ENCODE measurements at regions not wholly inside any gene's neighbourhood (a gene's known extent, or its start where the extent isn't known, plus 50 kb on each side); places are given as distances from the start of the nearest gene placed in this dataset.

GRCh38 chr18:47679864-47680263 lies 250.6 kb downstream of the SMAD2 start:
- Histone ChIP-seq H3K4me1 (ENCODE audit: control insufficient read depth, low read length) (no peaks in the 10 kb centered on the region), H3K27me3 (ENCODE audit: control insufficient read depth, low read length) (no peaks in the 10 kb centered on the region), H3K27ac (ENCODE audit: low read depth, low read length) (no peak overlapping the region), H3K36me3 (ENCODE audit: control insufficient read depth, low read length) (no peaks in the 10 kb centered on the region), H3K4me3 (ENCODE audit: low read length) (no peak overlapping the region), H3F3A (ENCODE audit: control insufficient read depth, insufficient read depth) (no peaks in the 10 kb centered on the region), H3K79me2 (ENCODE audit: control insufficient read depth, low read length) (no peaks in the 10 kb centered on the region), H4K20me1 (ENCODE audit: control insufficient read depth, insufficient read depth, low read depth, low read length) (no peaks in the 10 kb centered on the region), H3K4me2 (ENCODE audit: low read length) (no peak overlapping the region), H3K9me3 (ENCODE audit: control insufficient read depth, insufficient read depth, low read length) (no peaks in the 10 kb centered on the region), H3K9me2 (replicated peaks; ENCODE audit: control insufficient read depth, low read length) (no peaks in the 10 kb centered on the region)
- TF ChIP-seq CTCF (IDR thresholded peaks at IDR 0.05; ENCODE audit: low read depth, low read length, poor library complexity, severe bottlenecking) (no peak), EZH2phosphoT487 (IDR thresholded peaks at IDR 0.05; ENCODE audit: borderline replicate concordance, low read length) (no peak)

- H3K4me3 ChIP-seq (ENCODE audit: low read length) = no peak overlapping the region
- H3K9me3 ChIP-seq (ENCODE audit: control insufficient read depth, insufficient read depth, low read length) = no peaks in the 10 kb centered on the region
- H3K79me2 ChIP-seq (ENCODE audit: control insufficient read depth, low read length) = no peaks in the 10 kb centered on the region
- no peaks in the 10 kb centered on the region for H3K36me3 ChIP-seq (ENCODE audit: control insufficient read depth, low read length)
- H3K27ac ChIP-seq (ENCODE audit: low read depth, low read length) = no peak overlapping the region
- no peaks in the 10 kb centered on the region for H4K20me1 ChIP-seq (ENCODE audit: control insufficient read depth, insufficient read depth, low read depth, low read length)
- no peak overlapping the region for H3K4me2 ChIP-seq (ENCODE audit: low read length)
- TF ChIP-seq EZH2phosphoT487 (IDR thresholded peaks at IDR 0.05; ENCODE audit: borderline replicate concordance, low read length) = no peak
- no peak for TF ChIP-seq CTCF (IDR thresholded peaks at IDR 0.05; ENCODE audit: low read depth, low read length, poor library complexity, severe bottlenecking)
- no peaks in the 10 kb centered on the region for H3F3A ChIP-seq (ENCODE audit: control insufficient read depth, insufficient read depth)
- H3K27me3 ChIP-seq (ENCODE audit: control insufficient read depth, low read length) = no peaks in the 10 kb centered on the region
- no peaks in the 10 kb centered on the region for H3K9me2 ChIP-seq (replicated peaks; ENCODE audit: control insufficient read depth, low read length)
- no peaks in the 10 kb centered on the region for H3K4me1 ChIP-seq (ENCODE audit: control insufficient read depth, low read length)
Measured at GRCh38 chr18:47677952-47678351, 252.5 kb downstream of the SMAD2 start.

GRCh38 chr18:47669815-47670214 lies 260.6 kb downstream of the SMAD2 start:
- Histone ChIP-seq H3K9me3 (ENCODE audit: control insufficient read depth, insufficient read depth, low read length) (no peaks in the 10 kb centered on the region), H3F3A (ENCODE audit: control insufficient read depth, insufficient read depth) (no peaks in the 10 kb centered on the region), H3K9me2 (replicated peaks; ENCODE audit: control insufficient read depth, low read length) (no peaks in the 10 kb centered on the region), H3K4me1 (ENCODE audit: control insufficient read depth, low read length) (no peaks in the 10 kb centered on the region), H3K4me3 (ENCODE audit: low read length) (no peak overlapping the region), H3K27me3 (ENCODE audit: control insufficient read depth, low read length) (no peaks in the 10 kb centered on the region), H3K36me3 (ENCODE audit: control insufficient read depth, low read length) (no peaks in the 10 kb centered on the region), H3K27ac (ENCODE audit: low read depth, low read length) (no peak overlapping the region), H3K4me2 (ENCODE audit: low read length) (no peak overlapping the region), H4K20me1 (ENCODE audit: control insufficient read depth, insufficient read depth, low read depth, low read length) (no peaks in the 10 kb centered on the region), H3K79me2 (ENCODE audit: control insufficient read depth, low read length) (no peaks in the 10 kb centered on the region)
- TF ChIP-seq EZH2phosphoT487 (IDR thresholded peaks at IDR 0.05; ENCODE audit: borderline replicate concordance, low read length) (no peak), CTCF (IDR thresholded peaks at IDR 0.05; ENCODE audit: low read depth, low read length, poor library complexity, severe bottlenecking) (no peak)

GRCh38 chr18:47658498-47658897 lies 272.0 kb downstream of the SMAD2 start:
- Histone ChIP-seq H3K27me3 (ENCODE audit: control insufficient read depth, low read length) (no peaks in the 10 kb centered on the region), H3K4me3 (ENCODE audit: low read length) (no peak overlapping the region), H3F3A (ENCODE audit: control insufficient read depth, insufficient read depth) (no peaks in the 10 kb centered on the region)

More at GRCh38 chr18:47658498-47658897, 272.0 kb downstream of the SMAD2 start:
- no peaks in the 10 kb centered on the region for H3K36me3 ChIP-seq (ENCODE audit: control insufficient read depth, low read length)
- H3K79me2 ChIP-seq (ENCODE audit: control insufficient read depth, low read length) = no peaks in the 10 kb centered on the region
- H3K9me2 ChIP-seq (replicated peaks; ENCODE audit: control insufficient read depth, low read length) = no peaks in the 10 kb centered on the region
- TF ChIP-seq CTCF (IDR thresholded peaks at IDR 0.05; ENCODE audit: low read depth, low read length, poor library complexity, severe bottlenecking) (peak; percentile 16), EZH2phosphoT487 (IDR thresholded peaks at IDR 0.05; ENCODE audit: borderline replicate concordance, low read length) (no peak)
- no peaks in the 10 kb centered on the region for H4K20me1 ChIP-seq (ENCODE audit: control insufficient read depth, insufficient read depth, low read depth, low read length)
- no peak overlapping the region for H3K4me2 ChIP-seq (ENCODE audit: low read length)
- no peaks in the 10 kb centered on the region for H3K4me1 ChIP-seq (ENCODE audit: control insufficient read depth, low read length)
- no peak overlapping the region for H3K27ac ChIP-seq (ENCODE audit: low read depth, low read length)
- H3K9me3 ChIP-seq (ENCODE audit: control insufficient read depth, insufficient read depth, low read length) = no peaks in the 10 kb centered on the region

All from DOHH2 (cell line).